ENCODE measurements at regions not wholly inside any gene's neighbourhood (a gene's known extent, or its start where the extent isn't known, plus 50 kb on each side); places are given as distances from the start of the nearest gene placed in this dataset.
"Not testable (repeated sequence)": the region's sequence is repeated elsewhere in the genome, so short reads cannot be mapped to it uniquely, and the experiment has no call there.

GRCh38 chr4:29375716-29376115, 1344.5 kb upstream of the PCDH7 start:
- Mint-ChIP-seq H3K9me3 (peaks cover 2% of the 10 kb centered on the region), H3K4me3 (no peak overlapping the region), H3K27ac (no peak overlapping the region), H3K4me1 (no peaks in the 10 kb centered on the region), H3K27me3 (no peaks in the 10 kb centered on the region), H3K36me3 (no peaks in the 10 kb centered on the region)
- ATAC-seq, result no peak

- not testable (repeated sequence) for H3K36me3 Mint-ChIP-seq, H3K4me3 Mint-ChIP-seq, H3K4me1 Mint-ChIP-seq, H3K27ac Mint-ChIP-seq, H3K9me3 Mint-ChIP-seq, ATAC-seq, H3K27me3 Mint-ChIP-seq
These were observed 1341.9 kb upstream of the PCDH7 start for GRCh38 chr4:29378237-29378636.

- no peak overlapping the region for H3K4me3 Mint-ChIP-seq
- no peaks in the 10 kb centered on the region for H3K4me1 Mint-ChIP-seq
- H3K27me3 Mint-ChIP-seq, result no peaks in the 10 kb centered on the region
- no peak overlapping the region for H3K27ac Mint-ChIP-seq
- no peaks in the 10 kb centered on the region for H3K36me3 Mint-ChIP-seq
- ATAC-seq, result no peak
- peaks cover 8% of the 10 kb centered on the region for H3K9me3 Mint-ChIP-seq
These were observed 1329.2 kb upstream of the PCDH7 start for GRCh38 chr4:29390921-29391320.

GRCh38 chr4:29405116-29405515, 1315.1 kb upstream of the PCDH7 start:
- Mint-ChIP-seq H3K36me3 (no peaks in the 10 kb centered on the region), H3K4me1 (no peaks in the 10 kb centered on the region), H3K9me3 (peaks cover 6% of the 10 kb centered on the region), H3K27me3 (no peaks in the 10 kb centered on the region), H3K4me3 (no peak overlapping the region), H3K27ac (no peak overlapping the region)
- ATAC-seq, result no peak

- Mint-ChIP-seq H3K27ac (no peak overlapping the region), H3K36me3 (no peaks in the 10 kb centered on the region), H3K4me3 (no peak overlapping the region), H3K27me3 (no peaks in the 10 kb centered on the region), H3K9me3 (peaks cover 2% of the 10 kb centered on the region), H3K4me1 (no peaks in the 10 kb centered on the region)
- no peak for ATAC-seq
These were observed 1304.4 kb upstream of the PCDH7 start for GRCh38 chr4:29415771-29416170.

- no peaks in the 10 kb centered on the region for H3K4me1 Mint-ChIP-seq
- peaks cover 4% of the 10 kb centered on the region for H3K9me3 Mint-ChIP-seq
- no peaks in the 10 kb centered on the region for H3K27me3 Mint-ChIP-seq
- H3K27ac Mint-ChIP-seq, result no peak overlapping the region
- no peak overlapping the region for H3K4me3 Mint-ChIP-seq
- H3K36me3 Mint-ChIP-seq, result no peaks in the 10 kb centered on the region
- no peak for ATAC-seq
These were observed 1296.1 kb upstream of the PCDH7 start for GRCh38 chr4:29423836-29424721.

GRCh38 chr4:29453303-29453820, 1266.8 kb upstream of the PCDH7 start:
- Mint-ChIP-seq H3K36me3 (no peaks in the 10 kb centered on the region), H3K4me3 (no peak overlapping the region), H3K4me1 (no peaks in the 10 kb centered on the region), H3K9me3 (peaks cover 6% of the 10 kb centered on the region), H3K27me3 (no peaks in the 10 kb centered on the region), H3K27ac (no peak overlapping the region)
- ATAC-seq, result no peak

GRCh38 chr4:29459926-29460325, 1260.2 kb upstream of the PCDH7 start:
- H3K36me3 Mint-ChIP-seq, result no peaks in the 10 kb centered on the region
- no peak overlapping the region for H3K4me3 Mint-ChIP-seq
- peaks cover 11% of the 10 kb centered on the region for H3K9me3 Mint-ChIP-seq
- H3K27me3 Mint-ChIP-seq, result no peaks in the 10 kb centered on the region
- no peak overlapping the region for H3K27ac Mint-ChIP-seq
- ATAC-seq, result no peak
- no peaks in the 10 kb centered on the region for H3K4me1 Mint-ChIP-seq

GRCh38 chr4:29467044-29467717, 1253.0 kb upstream of the PCDH7 start:
- no peaks in the 10 kb centered on the region for H3K36me3 Mint-ChIP-seq
- H3K27ac Mint-ChIP-seq, result no peak overlapping the region
- no peaks in the 10 kb centered on the region for H3K27me3 Mint-ChIP-seq
- no peak for ATAC-seq
- H3K4me3 Mint-ChIP-seq, result no peak overlapping the region
- peaks cover 3% of the 10 kb centered on the region for H3K9me3 Mint-ChIP-seq
- no peaks in the 10 kb centered on the region for H3K4me1 Mint-ChIP-seq

Data from stimulated activated memory B cell treated with anti-CD40 and anti-IgM and Interleukin-4, amounts not matched to agents 10 μg/mL and 1 μg/mL and 100 μg/mL, for 72 hours (primary cell).